ENCODE measurements at regions not wholly inside any gene's neighbourhood (a gene's known extent, or its start where the extent isn't known, plus 50 kb on each side); places are given as distances from the start of the nearest gene placed in this dataset.

DNA sequence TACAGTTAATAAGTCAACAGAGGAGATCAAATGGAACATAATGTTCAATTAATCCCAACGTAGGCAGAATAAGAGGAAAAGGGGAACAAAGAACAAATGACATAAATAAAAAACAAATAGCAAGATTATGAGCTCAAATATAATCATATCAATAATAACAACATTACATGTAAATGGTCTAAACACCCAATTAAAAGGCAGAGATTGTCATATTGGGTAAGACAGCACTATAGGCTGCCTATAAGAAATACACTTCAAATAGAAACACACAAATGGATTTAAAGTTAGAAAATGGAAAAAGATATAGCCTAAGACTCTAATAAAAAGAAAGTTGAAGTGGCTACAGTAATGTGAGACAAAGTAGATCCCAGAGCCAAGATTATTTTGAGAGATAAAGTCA lies 126.4 kb upstream of the PTER start:
- FAIRE-seq, result no peak
- ChIA-PET RAD21 (ENCODE audit: unreplicated experiment) (no interaction called here), SMC1A (ENCODE audit: uncharacterized antibody, unreplicated experiment) (no interaction called here), CTCF (no interaction called here), POLR2A (no interaction called here)
- H3K4me1 ChIP-seq (ENCODE audit: control insufficient read depth, insufficient read depth, low read length), result no peaks in the 10 kb centered on the region
- 8% methylated on average over 1 of the region's 1 CpG for WGBS (ENCODE audit: insufficient coverage, insufficient replicate concordance, low lambda C conversion rate, missing lambda C conversion rate)
- no peaks in the 10 kb centered on the region for H4K20me1 ChIP-seq (ENCODE audit: control insufficient read depth, insufficient read depth)
- H3K27ac ChIP-seq (ENCODE audit: control insufficient read depth, insufficient read depth), result no peak overlapping the region
- in situ Hi-C loops (cut with MboI), result no loop called here
- H3K9me3 ChIP-seq (replicated peaks; ENCODE audit: control insufficient read depth, insufficient read depth, low read length), result no peaks in the 10 kb centered on the region
- no peaks in the 10 kb centered on the region for H3K36me3 ChIP-seq (ENCODE audit: control insufficient read depth in 2 of 2, insufficient read depth in 2 of 2, low read length in 1 of 2)
- H3K27me3 ChIP-seq (replicated peaks in 1 of 2; ENCODE audit: control insufficient read depth in 2 of 2, insufficient read depth in 2 of 2, low read length in 1 of 2), result no peaks in the 10 kb centered on the region
- intact Hi-C loops (cut with micrococcal nuclease; ENCODE audit: unreplicated experiment), result loop anchor here (10.0 kb wide), 1 partner anchor 464 kb away; no protein-coding TSS in a partner anchor
- no peaks in the 10 kb centered on the region for H3K79me2 ChIP-seq (ENCODE audit: control insufficient read depth, insufficient read depth, low read length)
- ATAC-seq, result no peak
- H3K4me2 ChIP-seq (ENCODE audit: control insufficient read depth, insufficient read depth), result no peak overlapping the region
- DNase-seq (ENCODE audit: low read depth, low spot score), result no peak
- no TSS peak for BruUV-seq (replicated peaks)
- H3K4me3 ChIP-seq, result no peak overlapping the region
- no peak overlapping the region for H2AFZ ChIP-seq (ENCODE audit: control insufficient read depth, low read depth, low read length)
- TF ChIP-seq RELA (IDR thresholded peaks at IDR 0.05; ENCODE audit: borderline replicate concordance, partially characterized antibody) (no peak), TARDBP (IDR thresholded peaks at IDR 0.05; ENCODE audit: borderline replicate concordance) (no peak), KAT2A (conservative IDR thresholded peaks at IDR 0.05; ENCODE audit: control insufficient read depth, low read depth, low read length) (no peak), SMAD5 (IDR thresholded peaks at IDR 0.05; ENCODE audit: low read depth) (no peak), TBL1XR1 (IDR thresholded peaks at IDR 0.05; ENCODE audit: low read depth, low read length) (no peak), SMARCA5 (IDR thresholded peaks at IDR 0.05) (no peak), EP300 (IDR thresholded peaks at IDR 0.05; ENCODE audit: borderline replicate concordance in 1 of 2, control insufficient read depth in 1 of 2, low read depth in 2 of 2, low read length in 2 of 2) (no peak), SIN3A (IDR thresholded peaks at IDR 0.05; ENCODE audit: low read depth, low read length) (no peak), POLR2AphosphoS2 (IDR thresholded peaks at IDR 0.05; ENCODE audit: low read depth, low read length) (no peak), SREBF2 (IDR thresholded peaks at IDR 0.05; ENCODE audit: low read length) (no peak), HDGF (IDR thresholded peaks at IDR 0.05) (no peak)
- TF ChIP-seq, protein P1, sequence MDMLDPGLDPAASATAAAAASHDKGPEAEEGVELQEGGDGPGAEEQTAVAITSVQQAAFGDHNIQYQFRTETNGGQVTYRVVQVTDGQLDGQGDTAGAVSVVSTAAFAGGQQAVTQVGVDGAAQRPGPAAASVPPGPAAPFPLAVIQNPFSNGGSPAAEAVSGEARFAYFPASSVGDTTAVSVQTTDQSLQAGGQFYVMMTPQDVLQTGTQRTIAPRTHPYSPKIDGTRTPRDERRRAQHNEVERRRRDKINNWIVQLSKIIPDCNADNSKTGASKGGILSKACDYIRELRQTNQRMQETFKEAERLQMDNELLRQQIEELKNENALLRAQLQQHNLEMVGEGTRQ (IDR thresholded peaks at IDR 0.05; ENCODE audit: borderline replicate concordance, low read depth, low read length), result no peak
- TF ChIP-seq, protein P2, sequence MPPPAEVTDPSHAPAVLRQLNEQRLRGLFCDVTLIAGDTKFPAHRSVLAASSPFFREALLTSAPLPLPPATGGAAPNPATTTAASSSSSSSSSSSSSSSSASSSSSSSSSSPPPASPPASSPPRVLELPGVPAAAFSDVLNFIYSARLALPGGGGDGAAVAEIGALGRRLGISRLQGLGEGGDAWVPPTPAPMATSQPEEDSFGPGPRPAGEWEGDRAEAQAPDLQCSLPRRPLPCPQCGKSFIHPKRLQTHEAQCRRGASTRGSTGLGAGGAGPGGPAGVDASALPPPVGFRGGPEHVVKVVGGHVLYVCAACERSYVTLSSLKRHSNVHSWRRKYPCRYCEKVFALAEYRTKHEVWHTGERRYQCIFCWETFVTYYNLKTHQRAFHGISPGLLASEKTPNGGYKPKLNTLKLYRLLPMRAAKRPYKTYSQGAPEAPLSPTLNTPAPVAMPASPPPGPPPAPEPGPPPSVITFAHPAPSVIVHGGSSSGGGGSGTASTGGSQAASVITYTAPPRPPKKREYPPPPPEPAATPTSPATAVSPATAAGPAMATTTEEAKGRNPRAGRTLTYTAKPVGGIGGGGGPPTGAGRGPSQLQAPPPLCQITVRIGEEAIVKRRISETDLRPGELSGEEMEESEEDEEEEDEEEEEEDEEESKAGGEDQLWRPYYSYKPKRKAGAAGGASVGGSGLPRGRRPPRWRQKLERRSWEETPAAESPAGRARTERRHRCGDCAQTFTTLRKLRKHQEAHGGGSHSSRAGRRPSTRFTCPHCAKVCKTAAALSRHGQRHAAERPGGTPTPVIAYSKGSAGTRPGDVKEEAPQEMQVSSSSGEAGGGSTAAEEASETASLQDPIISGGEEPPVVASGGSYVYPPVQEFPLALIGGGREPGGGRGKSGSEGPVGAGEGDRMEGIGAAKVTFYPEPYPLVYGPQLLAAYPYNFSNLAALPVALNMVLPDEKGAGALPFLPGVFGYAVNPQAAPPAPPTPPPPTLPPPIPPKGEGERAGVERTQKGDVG (CRISPR knock-in tag; IDR thresholded peaks at IDR 0.05), result no peak
- TF ChIP-seq, protein P3, sequence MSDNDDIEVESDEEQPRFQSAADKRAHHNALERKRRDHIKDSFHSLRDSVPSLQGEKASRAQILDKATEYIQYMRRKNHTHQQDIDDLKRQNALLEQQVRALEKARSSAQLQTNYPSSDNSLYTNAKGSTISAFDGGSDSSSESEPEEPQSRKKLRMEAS (IDR thresholded peaks at IDR 0.05; ENCODE audit: low read depth, low read length), result no peak
- TF ChIP-seq, protein P4, sequence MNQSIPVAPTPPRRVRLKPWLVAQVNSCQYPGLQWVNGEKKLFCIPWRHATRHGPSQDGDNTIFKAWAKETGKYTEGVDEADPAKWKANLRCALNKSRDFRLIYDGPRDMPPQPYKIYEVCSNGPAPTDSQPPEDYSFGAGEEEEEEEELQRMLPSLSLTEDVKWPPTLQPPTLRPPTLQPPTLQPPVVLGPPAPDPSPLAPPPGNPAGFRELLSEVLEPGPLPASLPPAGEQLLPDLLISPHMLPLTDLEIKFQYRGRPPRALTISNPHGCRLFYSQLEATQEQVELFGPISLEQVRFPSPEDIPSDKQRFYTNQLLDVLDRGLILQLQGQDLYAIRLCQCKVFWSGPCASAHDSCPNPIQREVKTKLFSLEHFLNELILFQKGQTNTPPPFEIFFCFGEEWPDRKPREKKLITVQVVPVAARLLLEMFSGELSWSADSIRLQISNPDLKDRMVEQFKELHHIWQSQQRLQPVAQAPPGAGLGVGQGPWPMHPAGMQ (IDR thresholded peaks at IDR 0.05; ENCODE audit: borderline replicate concordance), result no peak
- no peak overlapping the region for H3K9ac ChIP-seq (ENCODE audit: control insufficient read depth, insufficient read depth, low read length)

All from GM12878 (cell line).